ENCODE measurements at regions not wholly inside any gene's neighbourhood (a gene's known extent, or its start where the extent isn't known, plus 50 kb on each side); places are given as distances from the start of the nearest gene placed in this dataset.

DNA sequence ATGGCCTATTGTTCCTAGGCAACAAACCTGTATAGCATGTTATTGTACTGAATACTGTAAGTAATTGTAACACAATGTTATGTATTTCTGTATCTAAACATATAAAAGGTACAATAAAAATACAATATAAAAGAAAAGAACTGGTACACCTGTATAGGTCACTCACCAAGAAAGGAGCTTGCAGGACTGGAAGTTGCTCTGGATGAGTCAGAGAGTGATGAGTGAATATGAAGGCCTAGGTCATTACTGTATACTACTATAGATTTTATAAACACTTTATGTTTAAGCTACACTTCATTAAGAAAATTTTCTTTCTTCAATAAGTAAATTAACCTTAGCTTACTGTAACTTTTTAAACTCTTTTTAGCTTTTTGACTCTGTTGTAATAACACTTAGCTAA is 559.9 kb downstream of the PLPP3 start:
- DNase-seq: no peak

- no peak for DNase-seq
These were observed 562.0 kb downstream of the PLPP3 start for GRCh38 chr1:56017336-56017735.

- no peak for DNase-seq
These were observed 575.5 kb downstream of the PLPP3 start for GRCh38 chr1:56003846-56004245.

GRCh38 chr1:56002231-56002630 is 577.1 kb downstream of the PLPP3 start:
- DNase-seq: no peak

- no peak for DNase-seq
These were observed 578.9 kb downstream of the PLPP3 start for GRCh38 chr1:56000424-56000823.

GRCh38 chr1:55997536-55997935 is 581.8 kb downstream of the PLPP3 start:
- peak in 1 of 2 experiments; percentile 12 for DNase-seq

- DNase-seq: no peak
These were observed 585.6 kb downstream of the PLPP3 start for GRCh38 chr1:55993646-55994318.

- DNase-seq: no peak
These were observed 589.4 kb downstream of the PLPP3 start for GRCh38 chr1:55990007-55990406.

DNA sequence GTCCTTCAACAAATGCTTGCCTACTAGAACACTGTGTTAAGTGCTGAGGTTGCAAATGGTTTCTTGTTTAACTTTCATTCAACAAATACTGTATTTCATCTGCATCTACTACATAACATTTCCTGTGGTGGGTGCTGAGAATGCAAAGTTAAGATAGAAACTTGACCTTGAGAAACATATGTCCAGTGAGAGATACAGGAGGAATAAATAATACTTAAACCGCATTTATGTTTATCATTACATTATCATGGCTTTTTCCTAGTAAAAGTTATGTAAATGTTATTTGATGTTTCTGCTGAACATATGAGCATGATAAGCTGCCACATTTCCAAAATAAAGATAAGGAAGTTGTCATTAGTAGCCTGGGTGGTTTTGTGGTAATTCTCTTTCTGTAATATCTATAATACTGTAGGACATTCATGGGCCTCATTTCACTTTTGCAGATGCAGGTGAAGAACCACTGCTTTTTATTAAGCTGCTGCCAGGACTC is 590.4 kb downstream of the PLPP3 start:
- DNase-seq: no peak

- no peak for DNase-seq
These were observed 591.7 kb downstream of the PLPP3 start for GRCh38 chr1:55987491-55988249.

DNA sequence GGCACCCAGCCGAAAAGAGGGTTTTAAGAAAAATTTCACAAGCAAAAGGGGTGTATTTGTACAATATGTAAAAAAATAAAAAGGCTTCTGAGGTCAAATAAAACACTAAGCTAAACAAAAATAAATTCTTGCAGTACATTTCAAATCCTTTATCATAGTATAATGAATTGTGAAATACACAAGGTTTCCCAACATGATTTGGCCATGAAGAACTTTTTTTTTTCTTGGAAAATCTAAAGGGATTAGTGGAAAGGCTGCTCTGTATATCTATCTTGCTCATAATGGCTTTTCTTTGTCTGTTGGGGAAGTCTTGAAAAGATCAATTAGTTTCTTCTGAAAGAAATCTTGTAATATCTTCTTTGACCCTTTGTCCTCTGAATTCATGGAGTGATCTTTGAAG is 593.4 kb downstream of the PLPP3 start:
- no peak for DNase-seq

- DNase-seq: no peak
These were observed 598.2 kb downstream of the PLPP3 start for GRCh38 chr1:55981010-55981650.

- no peak for DNase-seq
These were observed 598.8 kb downstream of the PLPP3 start for GRCh38 chr1:55980582-55980981.

DNA sequence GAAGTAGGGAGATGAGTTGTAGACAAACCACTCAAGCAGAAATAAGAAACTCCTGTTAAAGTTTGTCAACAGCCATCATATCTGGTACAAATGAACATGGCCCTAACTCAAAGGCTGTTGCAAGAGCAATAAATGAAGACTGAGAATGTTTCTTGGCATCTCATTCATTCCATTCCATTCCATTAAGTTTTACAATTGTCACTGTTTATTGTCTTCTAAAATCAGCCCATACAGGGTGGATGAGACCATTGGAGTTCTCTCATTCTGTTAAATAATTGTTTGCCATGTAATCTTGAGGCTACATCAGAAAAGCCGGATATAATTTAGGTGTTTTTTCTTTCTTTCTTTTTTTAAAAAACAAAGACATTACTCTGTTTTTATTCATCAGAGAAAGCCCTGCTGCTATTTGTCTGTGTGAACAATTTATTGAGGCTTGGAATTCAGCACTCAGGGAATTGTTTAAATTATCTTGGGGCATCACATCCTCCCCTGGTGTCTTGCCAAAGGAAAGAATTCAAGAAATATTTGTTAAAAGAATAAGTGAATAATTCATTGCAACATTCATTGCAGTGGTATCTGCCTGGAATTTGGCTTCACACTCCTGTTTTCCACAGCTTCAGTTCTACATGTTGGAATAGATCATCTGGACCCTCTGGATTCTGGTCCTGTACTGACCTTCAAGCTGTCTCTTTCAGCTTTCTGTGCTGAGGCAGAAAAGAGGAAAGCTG is 604.5 kb downstream of the PLPP3 start:
- DNase-seq: peak in 1 of 2 experiments; percentile 22

DNA sequence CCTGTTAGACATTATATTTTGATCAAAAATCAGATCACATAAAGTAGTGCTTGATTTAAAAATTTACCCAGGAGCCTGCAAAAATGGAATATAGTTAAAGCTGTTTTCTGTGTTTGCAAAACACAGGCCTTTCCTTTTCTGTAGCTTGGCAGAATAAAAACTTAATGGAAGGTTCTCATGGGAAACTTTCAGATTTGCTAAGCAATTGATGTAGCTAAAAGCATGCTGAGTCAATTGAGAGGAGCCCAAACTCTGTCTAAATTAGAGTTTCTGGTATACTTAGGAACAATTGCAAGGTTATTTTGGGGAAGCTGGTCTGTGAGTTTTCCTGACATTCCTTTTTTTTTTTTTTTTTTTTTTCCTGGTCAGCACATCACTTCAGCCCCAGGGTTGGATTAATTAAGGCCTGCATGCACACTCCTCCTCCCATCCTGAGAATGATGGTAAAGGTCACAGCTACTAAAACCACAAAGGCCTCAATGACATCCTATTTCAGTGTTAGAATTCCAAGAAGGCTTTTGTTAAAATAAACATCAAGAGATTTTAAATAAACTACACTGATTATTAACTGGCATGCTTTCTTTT is 608.7 kb downstream of the PLPP3 start:
- DNase-seq: no peak

DNA sequence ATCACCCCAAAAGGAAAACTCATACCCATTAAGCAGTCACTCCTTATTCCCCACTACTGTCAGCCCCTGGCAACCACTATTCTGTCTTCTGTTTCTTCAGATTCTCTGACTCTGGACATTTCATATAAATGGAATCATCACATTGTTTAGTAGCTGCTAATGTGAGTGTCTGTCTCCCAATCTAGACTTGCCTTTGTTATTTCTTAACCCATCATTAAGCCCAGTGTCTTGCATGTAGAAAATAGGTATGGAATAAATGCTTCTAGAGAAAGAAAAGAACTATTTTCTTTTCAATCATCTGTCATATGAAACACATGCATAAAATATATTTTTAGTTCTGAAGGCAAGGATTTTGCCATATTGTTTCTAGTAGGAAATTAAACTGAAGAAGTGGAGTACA is 610.0 kb downstream of the PLPP3 start:
- DNase-seq: no peak

DNA sequence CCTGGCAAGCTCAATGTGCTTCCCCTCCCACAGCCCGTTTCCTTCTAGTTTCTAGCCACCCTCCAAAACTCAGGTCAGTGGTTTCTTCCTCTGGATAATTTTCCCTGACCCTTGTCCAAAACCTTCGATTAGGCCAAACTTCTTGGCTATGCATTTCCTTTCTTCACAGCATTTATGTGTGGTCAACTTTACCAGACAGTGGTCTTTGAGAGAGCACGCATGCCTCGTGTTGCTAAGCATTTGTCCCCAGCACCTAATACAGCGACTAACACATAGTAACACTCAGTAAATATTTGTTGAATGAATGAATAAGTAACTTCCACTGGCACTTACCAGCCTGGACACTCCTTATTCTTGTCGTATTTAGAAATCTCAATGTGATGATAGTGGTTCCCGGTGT is 610.7 kb downstream of the PLPP3 start:
- no peak for DNase-seq

DNA sequence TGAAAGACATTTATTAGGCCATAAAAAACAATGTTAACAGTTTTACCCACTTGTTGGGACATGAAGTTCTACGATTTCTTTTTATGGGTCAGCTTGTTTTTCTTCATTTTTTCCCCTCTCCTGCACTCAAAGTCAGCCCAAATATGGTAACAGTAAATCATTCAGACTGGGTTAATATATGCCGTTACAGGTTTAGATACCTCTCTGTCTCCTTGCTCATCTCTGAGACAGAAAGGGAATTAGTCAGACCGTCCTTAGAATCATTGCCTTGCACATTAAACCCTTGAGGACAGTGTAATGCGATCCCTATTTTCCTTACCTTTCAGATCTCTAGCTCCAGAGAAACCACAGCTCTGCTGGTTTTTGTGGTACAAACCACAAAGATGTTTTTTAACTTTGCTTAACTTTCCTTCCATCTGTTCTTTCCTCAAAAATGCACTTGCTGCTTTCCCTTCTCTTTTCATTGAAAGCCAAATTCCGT is 613.3 kb downstream of the PLPP3 start:
- DNase-seq: no peak

- DNase-seq: no peak
These were observed 616.9 kb downstream of the PLPP3 start for GRCh38 chr1:55962472-55962871.

DNA sequence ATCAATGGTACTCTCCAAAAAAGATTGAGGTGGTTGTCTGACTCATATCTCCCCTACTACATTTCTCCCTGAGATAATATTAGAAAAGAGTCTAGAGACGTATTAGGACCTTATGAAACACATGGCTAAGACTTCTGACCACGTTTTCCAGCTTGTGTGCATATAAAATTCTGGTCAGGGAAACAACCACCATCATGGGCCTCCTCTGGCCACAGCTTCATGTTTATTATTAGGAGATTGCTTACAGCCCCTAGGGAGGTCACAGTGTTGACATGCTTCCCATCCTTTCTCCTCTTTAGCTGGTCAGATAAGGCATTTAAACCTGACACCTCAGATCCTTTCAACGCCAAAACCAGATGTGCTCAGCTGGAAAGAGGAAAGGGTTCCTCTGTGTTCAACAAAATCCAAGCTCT is 620.2 kb downstream of the PLPP3 start:
- no peak for DNase-seq

GRCh38 chr1:55958498-55958897 is 620.9 kb downstream of the PLPP3 start:
- DNase-seq: no peak

GRCh38 chr1:55957276-55957675 is 622.1 kb downstream of the PLPP3 start:
- no peak for DNase-seq
